ENCODE measurements at regions not wholly inside any gene's neighbourhood (a gene's known extent, or its start where the extent isn't known, plus 50 kb on each side); places are given as distances from the start of the nearest gene placed in this dataset.

- ChIA-PET POLR2A (no interaction called here), CTCF (interaction anchor here (1.5 to 2.7 kb wide), 2 partner anchors 11 to 13 kb away, joined by 4 to 7 read pairs; no protein-coding TSS in a partner anchor)
- TF ChIP-seq CTCF (IDR thresholded peaks at IDR 0.05; ENCODE audit: control extremely low read depth, extremely low read depth, low read depth, missing control alignments): no peak
- DNase-seq (ENCODE audit: extremely low spot score): no peak
These were observed 377.8 kb upstream of the POU3F3 start for GRCh38 chr2:104476075-104476474.

- CTCF ChIA-PET: interaction anchor here (1.5 to 2.7 kb wide), 2 partner anchors 10 to 14 kb away, joined by 4 to 7 read pairs; no protein-coding TSS in a partner anchor
- DNase-seq (ENCODE audit: extremely low spot score): no peak
- POLR2A ChIA-PET: no interaction called here
- no peak for TF ChIP-seq CTCF (IDR thresholded peaks at IDR 0.05; ENCODE audit: control extremely low read depth, extremely low read depth, low read depth, missing control alignments)
These were observed 377.3 kb upstream of the POU3F3 start for GRCh38 chr2:104476563-104476988.

- CTCF ChIA-PET: no interaction called here
- DNase-seq (ENCODE audit: extremely low spot score): no peak
- POLR2A ChIA-PET: no interaction called here
- TF ChIP-seq CTCF (IDR thresholded peaks at IDR 0.05; ENCODE audit: control extremely low read depth, extremely low read depth, low read depth, missing control alignments): no peak
These were observed 372.6 kb upstream of the POU3F3 start for GRCh38 chr2:104481341-104481740.

GRCh38 chr2:104487366-104487765 is 366.5 kb upstream of the POU3F3 start:
- no peak for TF ChIP-seq CTCF (IDR thresholded peaks at IDR 0.05; ENCODE audit: control extremely low read depth, extremely low read depth, low read depth, missing control alignments)
- no peak for DNase-seq (ENCODE audit: extremely low spot score)
- ChIA-PET CTCF (interaction anchor here (1.5 to 1.8 kb wide), 2 partner anchors 12 to 14 kb away, joined by 3 to 7 read pairs; no protein-coding TSS in a partner anchor), POLR2A (no interaction called here)

GRCh38 chr2:104493698-104494097 is 360.2 kb upstream of the POU3F3 start:
- CTCF ChIA-PET: no interaction called here
- no peak for TF ChIP-seq CTCF (IDR thresholded peaks at IDR 0.05; ENCODE audit: control extremely low read depth, extremely low read depth, low read depth, missing control alignments)
- DNase-seq (ENCODE audit: extremely low spot score): no peak
- POLR2A ChIA-PET: no interaction called here

GRCh38 chr2:104501342-104501741 is 352.6 kb upstream of the POU3F3 start:
- ChIA-PET CTCF (interaction anchor here (1.0 kb wide), 1 partner anchor 11 kb away, joined by 4 read pairs; no protein-coding TSS in a partner anchor), POLR2A (no interaction called here)
- DNase-seq (ENCODE audit: extremely low spot score): no peak
- TF ChIP-seq CTCF (IDR thresholded peaks at IDR 0.05; ENCODE audit: control extremely low read depth, extremely low read depth, low read depth, missing control alignments): no peak

- TF ChIP-seq CTCF (IDR thresholded peaks at IDR 0.05; ENCODE audit: control extremely low read depth, extremely low read depth, low read depth, missing control alignments): no peak
- CTCF ChIA-PET: no interaction called here
- POLR2A ChIA-PET: no interaction called here
- no peak for DNase-seq (ENCODE audit: extremely low spot score)
These were observed 352.0 kb upstream of the POU3F3 start for GRCh38 chr2:104501929-104502328.
